AG04450 (cell line): ENCODE measurements at regions not wholly inside any gene's neighbourhood (a gene's known extent, or its start where the extent isn't known, plus 50 kb on each side); places are given as distances from the start of the nearest gene placed in this dataset.

Source experiments
- CTCF ChIA-PET: fragments of 300-600, 350-600 bp; formaldehyde crosslinking; extraction: SDS; loops from one replicate; lab custom pipeline; 2022; ENCODE audit warnings: antibody characterized with exemption, inconsistent platforms; lab: Charles Lee
- POLR2A ChIA-PET: fragments of 350-600 bp; formaldehyde crosslinking; extraction: SDS; loops from one replicate; lab custom pipeline; 2021; ENCODE audit warnings: antibody characterized with exemption, inconsistent platforms; lab: Yijun Ruan, JAX
- DNase-seq: peaks from one replicate; pipeline ENCODE4 v3.0.0-alpha.2; 2011; ENCODE audit warnings: low read depth, low spot score
- H3K27ac ChIP-seq: one replicate; pipeline ENCODE4 v1.5.1; 2012; ENCODE audit warnings: low read depth, low read length, control low read depth
- H3K27me3 ChIP-seq: one replicate; pipeline ENCODE4 v1.6.0; 2012; ENCODE audit warnings: low read length; ENCODE audit not compliant: control insufficient read depth, insufficient read depth
- H3K4me3 ChIP-seq: 2 replicates; pipeline ENCODE4 v1.5.1; 2011; ENCODE audit warnings: mild to moderate bottlenecking, low read depth, low read length, control low read depth
- H3K9me3 ChIP-seq: 2 replicates; pipeline ENCODE4 v1.5.1; 2012; ENCODE audit warnings: low read length; ENCODE audit not compliant: control insufficient read depth, insufficient read depth
- TF ChIP-seq, protein P1 (sequence below): IDR thresholded peaks from 2 replicates; pipeline ENCODE4 v1.5.1; 2011; ENCODE audit warnings: low read depth, low read length, control low read depth, inconsistent platforms

GRCh38 chr4:125483278-125483677, 168.5 kb downstream of the FAT4 start:
- ChIA-PET POLR2A (no interaction called here), CTCF (interaction anchor here (0.6 to 0.7 kb wide), 2 partner anchors 958 to 1220 kb away, joined by 3 to 7 read pairs; no protein-coding TSS in a partner anchor)
- DNase-seq = no peak

DNA sequence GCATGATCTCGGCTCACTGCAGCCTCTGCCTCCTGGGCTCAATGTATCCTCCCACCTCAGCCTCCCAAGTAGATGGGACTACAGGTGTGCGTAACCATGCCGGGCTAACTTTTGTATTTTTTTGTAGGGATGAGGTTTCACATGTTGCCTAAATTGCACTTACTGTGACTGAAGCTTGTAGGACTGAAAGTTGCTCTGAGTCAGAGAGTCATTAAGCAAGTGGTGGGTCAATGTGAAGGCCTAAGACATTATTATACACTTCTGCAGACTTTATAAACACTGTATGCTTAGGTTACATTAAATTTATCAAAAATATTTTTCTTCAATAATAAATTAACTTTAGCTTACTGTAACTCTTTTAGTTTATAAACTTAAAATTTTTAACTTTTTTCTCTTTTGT, 170.2 kb downstream of the FAT4 start:
- DNase-seq = no peak
- POLR2A ChIA-PET = no interaction called here
- H3K27ac ChIP-seq = no peak overlapping the region
- no peaks in the 10 kb centered on the region for H3K27me3 ChIP-seq
- TF ChIP-seq, protein P1, sequence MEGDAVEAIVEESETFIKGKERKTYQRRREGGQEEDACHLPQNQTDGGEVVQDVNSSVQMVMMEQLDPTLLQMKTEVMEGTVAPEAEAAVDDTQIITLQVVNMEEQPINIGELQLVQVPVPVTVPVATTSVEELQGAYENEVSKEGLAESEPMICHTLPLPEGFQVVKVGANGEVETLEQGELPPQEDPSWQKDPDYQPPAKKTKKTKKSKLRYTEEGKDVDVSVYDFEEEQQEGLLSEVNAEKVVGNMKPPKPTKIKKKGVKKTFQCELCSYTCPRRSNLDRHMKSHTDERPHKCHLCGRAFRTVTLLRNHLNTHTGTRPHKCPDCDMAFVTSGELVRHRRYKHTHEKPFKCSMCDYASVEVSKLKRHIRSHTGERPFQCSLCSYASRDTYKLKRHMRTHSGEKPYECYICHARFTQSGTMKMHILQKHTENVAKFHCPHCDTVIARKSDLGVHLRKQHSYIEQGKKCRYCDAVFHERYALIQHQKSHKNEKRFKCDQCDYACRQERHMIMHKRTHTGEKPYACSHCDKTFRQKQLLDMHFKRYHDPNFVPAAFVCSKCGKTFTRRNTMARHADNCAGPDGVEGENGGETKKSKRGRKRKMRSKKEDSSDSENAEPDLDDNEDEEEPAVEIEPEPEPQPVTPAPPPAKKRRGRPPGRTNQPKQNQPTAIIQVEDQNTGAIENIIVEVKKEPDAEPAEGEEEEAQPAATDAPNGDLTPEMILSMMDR = no peak
- CTCF ChIA-PET = no interaction called here
- no peaks in the 10 kb centered on the region; the same call in 1 of the 2 replicates for H3K9me3 ChIP-seq
- H3K4me3 ChIP-seq = no peak overlapping the region

More at GRCh38 chr4:125483278-125483677, 168.5 kb downstream of the FAT4 start:
- Histone ChIP-seq H3K27ac (no peak overlapping the region), H3K9me3 (no peaks in the 10 kb centered on the region), H3K27me3 (no peaks in the 10 kb centered on the region), H3K4me3 (no peak overlapping the region)
- TF ChIP-seq, protein P1 = no peak

DNA sequence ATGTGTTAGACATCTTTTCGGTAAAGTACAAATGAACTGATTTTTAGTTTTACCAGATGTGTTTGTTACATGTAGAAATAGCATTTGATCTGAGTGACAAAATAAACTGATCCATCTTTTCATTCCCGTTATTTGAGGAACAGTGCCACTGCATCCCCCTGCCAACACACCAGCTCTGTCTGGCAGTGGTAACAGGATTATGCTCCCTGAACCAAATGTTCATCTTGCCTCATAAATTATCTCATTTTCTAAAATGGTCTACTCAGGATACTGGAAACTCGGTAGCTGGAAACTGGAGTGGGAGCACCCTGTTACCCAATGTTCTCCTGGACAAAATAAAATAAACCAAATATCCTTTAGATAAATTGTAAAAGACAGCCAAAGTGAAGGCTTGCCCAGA, 171.6 kb downstream of the FAT4 start:
- DNase-seq = no peak
- CTCF ChIA-PET = interaction anchor here (0.7 kb wide), 1 partner anchor 16 kb away, joined by 5 read pairs; no protein-coding TSS in a partner anchor
- TF ChIP-seq, protein P1 = no peak
- Histone ChIP-seq H3K4me3 (no peak overlapping the region), H3K27me3 (no peaks in the 10 kb centered on the region), H3K27ac (no peak overlapping the region), H3K9me3 (no peaks in the 10 kb centered on the region; the same call in 1 of the 2 replicates)
- POLR2A ChIA-PET = no interaction called here

DNA sequence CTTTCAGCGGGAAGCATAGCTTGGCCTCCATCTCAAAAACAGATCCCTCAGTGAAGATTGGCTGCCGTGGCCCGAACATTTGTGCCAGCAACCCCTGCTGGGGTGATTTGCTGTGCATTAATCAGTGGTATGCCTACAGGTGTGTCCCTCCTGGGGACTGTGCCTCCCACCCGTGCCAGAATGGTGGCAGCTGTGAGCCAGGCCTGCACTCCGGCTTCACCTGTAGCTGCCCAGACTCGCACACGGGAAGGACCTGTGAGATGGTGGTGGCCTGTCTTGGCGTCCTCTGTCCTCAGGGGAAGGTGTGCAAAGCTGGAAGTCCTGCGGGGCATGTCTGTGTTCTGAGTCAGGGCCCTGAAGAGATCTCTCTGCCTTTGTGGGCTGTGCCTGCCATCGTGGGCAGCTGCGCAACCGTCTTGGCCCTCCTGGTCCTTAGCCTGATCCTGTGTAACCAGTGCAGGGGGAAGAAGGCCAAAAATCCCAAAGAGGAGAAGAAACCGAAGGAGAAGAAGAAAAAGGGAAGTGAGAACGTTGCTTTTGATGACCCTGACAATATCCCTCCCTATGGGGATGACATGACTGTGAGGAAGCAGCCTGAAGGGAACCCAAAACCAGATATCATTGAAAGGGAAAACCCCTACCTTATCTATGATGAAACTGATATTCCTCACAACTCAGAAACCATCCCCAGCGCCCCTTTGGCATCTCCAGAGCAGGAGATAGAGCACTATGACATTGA, 175.4 kb downstream of the FAT4 start:
- CTCF ChIA-PET = no interaction called here
- no peak overlapping the region for H3K27ac ChIP-seq
- no peak overlapping the region for H3K4me3 ChIP-seq
- no peaks in the 10 kb centered on the region; the same call in 1 of the 2 replicates for H3K9me3 ChIP-seq
- POLR2A ChIA-PET = no interaction called here
- H3K27me3 ChIP-seq = no peaks in the 10 kb centered on the region
- DNase-seq = no peak
- TF ChIP-seq, protein P1 = no peak

DNA sequence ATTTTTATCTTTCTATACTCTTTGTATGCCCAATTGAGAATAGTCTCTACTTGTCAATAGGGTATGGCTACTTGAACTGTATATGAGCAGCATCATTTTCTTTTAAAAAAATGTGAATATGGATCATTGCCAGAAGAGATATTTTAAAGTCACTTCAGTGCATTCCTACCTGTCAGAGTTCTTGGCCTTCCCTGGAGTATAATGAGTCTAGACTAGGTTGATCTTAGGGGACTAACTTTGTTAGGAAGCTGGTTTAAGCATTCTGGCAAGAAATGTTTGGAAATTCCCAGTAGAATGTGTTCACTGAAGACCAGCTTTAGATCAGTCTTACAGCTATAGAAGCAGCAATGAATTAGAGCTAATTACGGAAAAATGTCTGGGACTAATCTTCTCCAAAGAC, 178.2 kb downstream of the FAT4 start:
- CTCF ChIA-PET = interaction anchor here (0.6 kb wide), 1 partner anchor 262 kb away, joined by 3 read pairs; no protein-coding TSS in a partner anchor
- DNase-seq = no peak
- H3K4me3 ChIP-seq = no peak overlapping the region
- no peaks in the 10 kb centered on the region for H3K27me3 ChIP-seq
- TF ChIP-seq, protein P1 = no peak
- no peak overlapping the region for H3K27ac ChIP-seq
- POLR2A ChIA-PET = no interaction called here
- H3K9me3 ChIP-seq = no peaks in the 10 kb centered on the region; the same call in 1 of the 2 replicates
